HCT116 (cell line): ENCODE measurements at regions not wholly inside any gene's neighbourhood (a gene's known extent, or its start where the extent isn't known, plus 50 kb on each side); places are given as distances from the start of the nearest gene placed in this dataset.

Experiments used
- ATAC-seq: fragments of 200-7000 bp; cut with Tn5 transposase; 2 replicates; pipeline ENCODE4 v1.9.1; 2020; ENCODE audit warnings: mild to moderate bottlenecking, moderate library complexity
- BruUV-seq: library from RNA; stranded (reverse); fragments of 400-500 nt; replicated peaks from 2 replicates; lab custom pipeline; 2021; lab: Mats Ljungman, UMichigan
- CTCF ChIA-PET: fragments of 300-600 bp; sonication (Branson Sonifier 250); formaldehyde crosslinking; loops from one replicate; lab custom pipeline; 2021; ENCODE audit warnings: antibody characterized with exemption; lab: Charles Lee
- POLR2A ChIA-PET: fragments of 300-600, 350-600 bp; sonication (Branson Sonifier 250); formaldehyde crosslinking; loops from one replicate; lab custom pipeline; 2021; ENCODE audit warnings: antibody characterized with exemption; lab: Charles Lee
- RAD21 ChIA-PET, 2 experiments: fragments of 300-600 bp; sonication (Branson Sonifier 250); formaldehyde crosslinking; loops; one replicate each; lab custom pipeline; 2023; ENCODE audit warnings: low total read pairs in 2 of 2; ENCODE audit not compliant: uncharacterized antibody in 2 of 2, unreplicated experiment in 2 of 2, low non-redundant PET in 1 of 2; lab: Charles Lee
- DNase-seq: peaks from one replicate; pipeline ENCODE4 v3.0.0-alpha.2; 2010; ENCODE audit warnings: low read depth, low spot score
- H2AFZ ChIP-seq: fragments of 200-600 bp; shearing (Covaris generic), sonication (generic); 2 replicates; pipeline ENCODE4 v1.6.1; 2017; ENCODE audit warnings: low read depth, mixed run types, mixed read lengths, antibody characterized with exemption, low read length; ENCODE audit not compliant: poor library complexity, severe bottlenecking
- H3K27ac ChIP-seq: 2 replicates; pipeline ENCODE4 v1.5.1; 2012; ENCODE audit warnings: low read depth, low read length
- H3K27me3 ChIP-seq: fragments of 200-600 bp; sonication (generic); 2 replicates; pipeline ENCODE4 v1.6.1; 2016; ENCODE audit warnings: mixed run types, low read length, mixed read lengths; ENCODE audit not compliant: insufficient read depth
- H3K36me3 ChIP-seq, 2 experiments: fragments of 200-500 bp in 1 of 2; fragments of 200-600 bp in 1 of 2; sonication (Bioruptor generic) in 1 of 2; sonication (generic) in 1 of 2; 2 replicates each; pipeline versions ENCODE4 v1.5.1 to v1.6.1; 2014 to 2016; ENCODE audit warnings: low read length in 2 of 2, inconsistent platforms in 1 of 2, mixed read lengths in 1 of 2, mixed run types in 1 of 2; ENCODE audit not compliant: insufficient read depth in 2 of 2, control insufficient read depth in 1 of 2
- H3K4me1 ChIP-seq, 2 experiments: fragments of 200-600 bp in 1 of 2; sonication (generic) in 1 of 2; 2 replicates each; pipeline versions ENCODE4 v1.5.1 to v1.6.1; 2012 to 2017; ENCODE audit warnings: low read length in 2 of 2, inconsistent platforms in 1 of 2, mild to moderate bottlenecking in 1 of 2, mixed read lengths in 1 of 2, mixed run types in 1 of 2, moderate library complexity in 1 of 2; ENCODE audit not compliant: insufficient read depth in 2 of 2, control insufficient read depth in 1 of 2
- H3K4me2 ChIP-seq: fragments of 200-600 bp; sonication (generic); 2 replicates; pipeline ENCODE4 v1.6.1; 2017; ENCODE audit warnings: mixed run types, low read length, mixed read lengths
- H3K4me3 ChIP-seq, 2 experiments: fragments of 200-600 bp in 1 of 2; sonication (generic) in 1 of 2; replicated peaks in 1 of 2; 2 replicates each; pipeline ENCODE4 v1.5.1; 2011 to 2016; ENCODE audit warnings: low read length in 2 of 2, control low read depth in 1 of 2, low read depth in 1 of 2, mild to moderate bottlenecking in 1 of 2, mixed read lengths in 1 of 2, mixed run types in 1 of 2
- H3K79me2 ChIP-seq: fragments of 200-600 bp; sonication (generic); 2 replicates; pipeline ENCODE4 v1.6.1; 2017; ENCODE audit warnings: mild to moderate bottlenecking, mixed run types, low read length, moderate library complexity, mixed read lengths; ENCODE audit not compliant: insufficient read depth
- H3K9ac ChIP-seq: fragments of 200-600 bp; sonication (generic); 2 replicates; pipeline ENCODE4 v1.6.1; 2016; ENCODE audit warnings: low read length, mixed read lengths
- H3K9me2 ChIP-seq: fragments of 200-600 bp; sonication (generic), shearing (Covaris generic); 2 replicates; pipeline ENCODE4 v1.6.1; 2017; ENCODE audit warnings: mixed run types, mild to moderate bottlenecking, moderate library complexity; ENCODE audit not compliant: insufficient read depth
- H3K9me3 ChIP-seq, 2 experiments: fragments of 200-500 bp in 1 of 2; fragments of 200-600 bp in 1 of 2; sonication (Bioruptor generic) in 1 of 2; sonication (generic) in 1 of 2; 2 replicates each; pipeline ENCODE4 v1.6.1; 2014 to 2017; ENCODE audit warnings: low read length in 2 of 2, mixed read lengths in 2 of 2, inconsistent platforms in 1 of 2, low read depth in 1 of 2, mild to moderate bottlenecking in 1 of 2, mixed run types in 1 of 2, moderate library complexity in 1 of 2; ENCODE audit not compliant: control insufficient read depth in 1 of 2, insufficient read depth in 1 of 2
- H4K20me1 ChIP-seq: fragments of 200-600 bp; sonication (generic), shearing (Covaris generic); 2 replicates; pipeline ENCODE4 v1.6.1; 2017; ENCODE audit warnings: mixed run types, mild to moderate bottlenecking, moderate library complexity; ENCODE audit not compliant: insufficient read depth
- CBX3 ChIP-seq: IDR thresholded peaks from 2 replicates; pipeline ENCODE4 v1.6.1; 2012; ENCODE audit warnings: low read depth
- EGR1 ChIP-seq: IDR thresholded peaks from 2 replicates; pipeline ENCODE4 v1.6.1; 2012; ENCODE audit warnings: low read depth
- EZH2 ChIP-seq: fragments of 200-600 bp; sonication (generic); IDR thresholded peaks from 2 replicates; pipeline ENCODE4 v1.6.1; 2017; ENCODE audit warnings: antibody characterized with exemption, mixed run types
- EZH2phosphoT487 ChIP-seq: fragments of 200-600 bp; IDR thresholded peaks from 2 replicates; pipeline ENCODE4 v1.6.1; 2018; ENCODE audit warnings: antibody characterized with exemption, borderline replicate concordance
- FOSL1 ChIP-seq: IDR thresholded peaks from 2 replicates; pipeline ENCODE4 v1.6.1; 2012; ENCODE audit warnings: low read depth
- JUND ChIP-seq: IDR thresholded peaks from 2 replicates; pipeline ENCODE4 v1.6.1; 2012
- POLR2A ChIP-seq: IDR thresholded peaks from 2 replicates; pipeline ENCODE4 v1.7.0; 2011; ENCODE audit warnings: borderline replicate concordance; ENCODE audit not compliant: insufficient read depth, insufficient read length; ENCODE audit errors: extremely low read depth
- POLR2AphosphoS5 ChIP-seq: IDR thresholded peaks from 2 replicates; pipeline ENCODE4 v1.6.1; 2011; ENCODE audit warnings: mild to moderate bottlenecking, low read depth, low read length, moderate library complexity
- SP1 ChIP-seq: IDR thresholded peaks from 2 replicates; pipeline ENCODE4 v1.6.1; 2012; ENCODE audit warnings: low read depth
- SRF ChIP-seq: IDR thresholded peaks from 2 replicates; pipeline ENCODE4 v1.6.1; 2012; ENCODE audit warnings: low read depth
- ZNF274 ChIP-seq: fragments of 200-500 bp; sonication (Bioruptor generic); IDR thresholded peaks from 2 replicates; pipeline ENCODE4 v1.6.1; 2014; ENCODE audit warnings: mild to moderate bottlenecking, low read depth, low read length, inconsistent platforms
- intact Hi-C: fragments of 100-400 bp; cut with micrococcal nuclease; formaldehyde crosslinking; loops from 2 replicates; pipeline ENCODE4 v1.10.0; 2022
- TF ChIP-seq, protein P1 (sequence below): IDR thresholded peaks from 2 replicates; pipeline ENCODE4 v1.6.1; 2012
- TF ChIP-seq, protein P2 (sequence below): IDR thresholded peaks from 2 replicates; pipeline ENCODE4 v1.6.1; 2012; ENCODE audit warnings: low read depth
- TF ChIP-seq, protein P3 (sequence below): IDR thresholded peaks from 2 replicates; pipeline ENCODE4 v1.6.1; 2011; ENCODE audit warnings: mild to moderate bottlenecking, low read length, moderate library complexity; ENCODE audit not compliant: insufficient replicate concordance; ENCODE audit errors: extremely low read depth

DNA sequence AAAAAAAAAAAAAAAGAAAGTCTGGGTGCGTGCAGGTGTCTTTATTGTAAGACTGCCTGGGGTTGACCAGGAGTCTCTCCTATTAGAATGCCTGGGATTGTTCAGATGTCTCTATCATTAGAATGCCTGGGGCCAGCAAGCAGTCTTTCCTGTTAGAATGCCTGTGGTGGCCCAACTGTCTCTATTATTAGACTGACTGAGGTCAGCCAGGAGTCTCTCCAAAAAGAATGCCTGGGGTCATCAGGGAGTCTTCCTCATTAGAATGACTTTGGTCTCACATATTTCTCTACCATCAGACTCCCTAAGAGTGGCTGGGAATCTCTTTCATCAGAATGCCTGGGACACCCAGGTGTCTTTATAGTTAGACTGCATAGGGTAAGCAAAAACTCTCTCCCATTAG lies 1577.5 kb downstream of the UQCRFS1 start:
- BruUV-seq: no TSS peak
- H3K9me2 ChIP-seq: no peaks in the 10 kb centered on the region
- no peak overlapping the region for H2AFZ ChIP-seq
- no peaks in the 10 kb centered on the region for H3K36me3 ChIP-seq
- no peak overlapping the region for H3K9ac ChIP-seq
- H3K4me1 ChIP-seq: no peaks in the 10 kb centered on the region
- CTCF ChIA-PET: no interaction called here
- H3K9me3 ChIP-seq: peaks cover 7 to 18% of the 10 kb centered on the region in 2 experiments; a peak in 2 of 4 replicates
- no peak overlapping the region for H3K27ac ChIP-seq
- H4K20me1 ChIP-seq: no peaks in the 10 kb centered on the region
- no peak overlapping the region for H3K4me3 ChIP-seq
- intact Hi-C loops: no loop called here
- RAD21 ChIA-PET: no interaction called here
- TF ChIP-seq POLR2A: no peak
- no peak for TF ChIP-seq FOSL1
- TF ChIP-seq, all 23 proteins: peak for 0
- POLR2A ChIA-PET: no interaction called here
- no peaks in the 10 kb centered on the region for H3K79me2 ChIP-seq
- DNase-seq: no peak
- H3K4me2 ChIP-seq: no peak overlapping the region
- H3K27me3 ChIP-seq: no peaks in the 10 kb centered on the region
- no peak for ATAC-seq

DNA sequence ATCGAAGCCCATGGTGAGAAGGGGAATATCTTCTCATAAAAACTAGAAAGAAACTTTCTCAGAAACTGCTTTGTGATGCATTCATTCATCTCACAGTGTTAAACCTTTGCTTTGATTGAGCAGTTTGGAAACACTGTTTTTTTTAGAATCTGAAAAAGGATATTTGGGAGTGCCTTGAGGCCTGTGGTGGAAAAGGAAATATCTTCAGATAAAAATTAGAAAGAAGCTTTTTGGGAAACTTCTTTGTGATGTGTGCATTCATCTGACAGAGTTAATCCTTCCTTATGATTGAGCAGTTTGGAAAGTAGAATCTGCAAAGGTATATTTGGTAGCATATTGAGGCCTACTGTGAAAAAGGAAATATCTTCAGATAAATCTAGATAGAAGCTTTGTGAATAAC lies 1594.9 kb downstream of the UQCRFS1 start:
- BruUV-seq: no TSS peak
- no peaks in the 10 kb centered on the region for H3K79me2 ChIP-seq
- H2AFZ ChIP-seq: no peak overlapping the region
- H4K20me1 ChIP-seq: no peaks in the 10 kb centered on the region
- intact Hi-C loops: no loop called here
- ChIA-PET POLR2A (no interaction called here), RAD21 (no interaction called here), CTCF (no interaction called here)
- no peak overlapping the region for H3K27ac ChIP-seq
- no peaks in the 10 kb centered on the region for H3K36me3 ChIP-seq
- ATAC-seq (no peak), DNase-seq (no peak)
- H3K9ac ChIP-seq: no peak overlapping the region
- H3K4me1 ChIP-seq: no peaks in the 10 kb centered on the region
- no peak overlapping the region for H3K4me2 ChIP-seq
- H3K4me3 ChIP-seq: no peak overlapping the region
- no peaks in the 10 kb centered on the region for H3K9me2 ChIP-seq
- peaks cover 24 to 30% of the 10 kb centered on the region in 2 experiments; a peak in 2 of 4 replicates for H3K9me3 ChIP-seq
- no peaks in the 10 kb centered on the region for H3K27me3 ChIP-seq
- TF ChIP-seq EZH2phosphoT487 (no peak), EGR1 (no peak), JUND (no peak), CBX3 (no peak), EZH2 (no peak), ZNF274 (no peak), POLR2AphosphoS5 (no peak), FOSL1 (no peak), SP1 (no peak), SRF (no peak)
- TF ChIP-seq, protein P1, sequence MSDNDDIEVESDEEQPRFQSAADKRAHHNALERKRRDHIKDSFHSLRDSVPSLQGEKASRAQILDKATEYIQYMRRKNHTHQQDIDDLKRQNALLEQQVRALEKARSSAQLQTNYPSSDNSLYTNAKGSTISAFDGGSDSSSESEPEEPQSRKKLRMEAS: no peak
- TF ChIP-seq, protein P2, sequence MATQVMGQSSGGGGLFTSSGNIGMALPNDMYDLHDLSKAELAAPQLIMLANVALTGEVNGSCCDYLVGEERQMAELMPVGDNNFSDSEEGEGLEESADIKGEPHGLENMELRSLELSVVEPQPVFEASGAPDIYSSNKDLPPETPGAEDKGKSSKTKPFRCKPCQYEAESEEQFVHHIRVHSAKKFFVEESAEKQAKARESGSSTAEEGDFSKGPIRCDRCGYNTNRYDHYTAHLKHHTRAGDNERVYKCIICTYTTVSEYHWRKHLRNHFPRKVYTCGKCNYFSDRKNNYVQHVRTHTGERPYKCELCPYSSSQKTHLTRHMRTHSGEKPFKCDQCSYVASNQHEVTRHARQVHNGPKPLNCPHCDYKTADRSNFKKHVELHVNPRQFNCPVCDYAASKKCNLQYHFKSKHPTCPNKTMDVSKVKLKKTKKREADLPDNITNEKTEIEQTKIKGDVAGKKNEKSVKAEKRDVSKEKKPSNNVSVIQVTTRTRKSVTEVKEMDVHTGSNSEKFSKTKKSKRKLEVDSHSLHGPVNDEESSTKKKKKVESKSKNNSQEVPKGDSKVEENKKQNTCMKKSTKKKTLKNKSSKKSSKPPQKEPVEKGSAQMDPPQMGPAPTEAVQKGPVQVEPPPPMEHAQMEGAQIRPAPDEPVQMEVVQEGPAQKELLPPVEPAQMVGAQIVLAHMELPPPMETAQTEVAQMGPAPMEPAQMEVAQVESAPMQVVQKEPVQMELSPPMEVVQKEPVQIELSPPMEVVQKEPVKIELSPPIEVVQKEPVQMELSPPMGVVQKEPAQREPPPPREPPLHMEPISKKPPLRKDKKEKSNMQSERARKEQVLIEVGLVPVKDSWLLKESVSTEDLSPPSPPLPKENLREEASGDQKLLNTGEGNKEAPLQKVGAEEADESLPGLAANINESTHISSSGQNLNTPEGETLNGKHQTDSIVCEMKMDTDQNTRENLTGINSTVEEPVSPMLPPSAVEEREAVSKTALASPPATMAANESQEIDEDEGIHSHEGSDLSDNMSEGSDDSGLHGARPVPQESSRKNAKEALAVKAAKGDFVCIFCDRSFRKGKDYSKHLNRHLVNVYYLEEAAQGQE: no peak
- TF ChIP-seq, protein P3, sequence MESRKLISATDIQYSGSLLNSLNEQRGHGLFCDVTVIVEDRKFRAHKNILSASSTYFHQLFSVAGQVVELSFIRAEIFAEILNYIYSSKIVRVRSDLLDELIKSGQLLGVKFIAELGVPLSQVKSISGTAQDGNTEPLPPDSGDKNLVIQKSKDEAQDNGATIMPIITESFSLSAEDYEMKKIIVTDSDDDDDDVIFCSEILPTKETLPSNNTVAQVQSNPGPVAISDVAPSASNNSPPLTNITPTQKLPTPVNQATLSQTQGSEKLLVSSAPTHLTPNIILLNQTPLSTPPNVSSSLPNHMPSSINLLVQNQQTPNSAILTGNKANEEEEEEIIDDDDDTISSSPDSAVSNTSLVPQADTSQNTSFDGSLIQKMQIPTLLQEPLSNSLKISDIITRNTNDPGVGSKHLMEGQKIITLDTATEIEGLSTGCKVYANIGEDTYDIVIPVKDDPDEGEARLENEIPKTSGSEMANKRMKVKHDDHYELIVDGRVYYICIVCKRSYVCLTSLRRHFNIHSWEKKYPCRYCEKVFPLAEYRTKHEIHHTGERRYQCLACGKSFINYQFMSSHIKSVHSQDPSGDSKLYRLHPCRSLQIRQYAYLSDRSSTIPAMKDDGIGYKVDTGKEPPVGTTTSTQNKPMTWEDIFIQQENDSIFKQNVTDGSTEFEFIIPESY: no peak
